ENCODE measurements at regions not wholly inside any gene's neighbourhood (a gene's known extent, or its start where the extent isn't known, plus 50 kb on each side); places are given as distances from the start of the nearest gene placed in this dataset.

GRCh38 chr7:94054130-94054529, 50.0 kb upstream of the BET1 start:
- TF ChIP-seq POLR2AphosphoS5 (IDR thresholded peaks at IDR 0.05): no peak
- TF ChIP-seq POLR2A (IDR thresholded peaks at IDR 0.05): no peak
- no peak for TF ChIP-seq CTCF (IDR thresholded peaks at IDR 0.05)
- Histone ChIP-seq H3K4me3 (no peak overlapping the region), H3K27ac (no peak overlapping the region), H3K9me3 (no peaks in the 10 kb centered on the region), H3K4me1 (no peaks in the 10 kb centered on the region), H3K27me3 (no peaks in the 10 kb centered on the region), H3K36me3 (no peaks in the 10 kb centered on the region)
- no peak for DNase-seq (ENCODE audit: low spot score in 2 of 2)
- intact Hi-C loops (cut with DNase I; ENCODE audit: low total_unique reads): no loop called here

GRCh38 chr7:94055963-94056362, 51.8 kb upstream of the BET1 start:
- TF ChIP-seq POLR2AphosphoS5 (IDR thresholded peaks at IDR 0.05) (no peak), POLR2A (IDR thresholded peaks at IDR 0.05) (no peak), CTCF (IDR thresholded peaks at IDR 0.05) (no peak)
- no peaks in the 10 kb centered on the region for H3K36me3 ChIP-seq
- H3K4me1 ChIP-seq: no peaks in the 10 kb centered on the region
- no peak overlapping the region for H3K27ac ChIP-seq
- H3K27me3 ChIP-seq: no peaks in the 10 kb centered on the region
- DNase-seq (ENCODE audit: low spot score in 2 of 2): no peak
- no peak overlapping the region for H3K4me3 ChIP-seq
- H3K9me3 ChIP-seq: no peaks in the 10 kb centered on the region
- intact Hi-C loops (cut with DNase I; ENCODE audit: low total_unique reads): no loop called here

GRCh38 chr7:94056796-94057207, 52.6 kb upstream of the BET1 start:
- no peak overlapping the region for H3K27ac ChIP-seq
- H3K36me3 ChIP-seq: no peaks in the 10 kb centered on the region
- H3K27me3 ChIP-seq: no peaks in the 10 kb centered on the region
- DNase-seq (ENCODE audit: low spot score in 2 of 2): no peak
- no peaks in the 10 kb centered on the region for H3K9me3 ChIP-seq
- TF ChIP-seq POLR2AphosphoS5 (IDR thresholded peaks at IDR 0.05) (no peak), CTCF (IDR thresholded peaks at IDR 0.05) (no peak), POLR2A (IDR thresholded peaks at IDR 0.05) (no peak)
- intact Hi-C loops (cut with DNase I; ENCODE audit: low total_unique reads): no loop called here
- H3K4me3 ChIP-seq: no peak overlapping the region
- no peaks in the 10 kb centered on the region for H3K4me1 ChIP-seq

- no peak for DNase-seq (ENCODE audit: low spot score in 2 of 2)
- TF ChIP-seq POLR2A (IDR thresholded peaks at IDR 0.05) (no peak), CTCF (IDR thresholded peaks at IDR 0.05) (no peak), POLR2AphosphoS5 (IDR thresholded peaks at IDR 0.05) (no peak)
- no peaks in the 10 kb centered on the region for H3K36me3 ChIP-seq
Observed at GRCh38 chr7:94057955-94058354, 53.8 kb upstream of the BET1 start.

GRCh38 chr7:94059746-94060145, 55.6 kb upstream of the BET1 start:
- Histone ChIP-seq H3K9me3 (no peaks in the 10 kb centered on the region), H3K27me3 (peaks cover 0 to 4% of the 10 kb centered on the region in 2 donors), H3K4me3 (no peak overlapping the region), H3K36me3 (no peaks in the 10 kb centered on the region), H3K27ac (no peak overlapping the region), H3K4me1 (no peaks in the 10 kb centered on the region)
- no peak for TF ChIP-seq CTCF (IDR thresholded peaks at IDR 0.05)
- no peak for TF ChIP-seq POLR2A (IDR thresholded peaks at IDR 0.05)
- no peak for TF ChIP-seq POLR2AphosphoS5 (IDR thresholded peaks at IDR 0.05)
- no peak for DNase-seq (ENCODE audit: low spot score in 2 of 2)
- intact Hi-C loops (cut with DNase I; ENCODE audit: low total_unique reads): loop anchor here (5.0 kb wide), 1 partner anchor 1083 kb away; no protein-coding TSS in a partner anchor

More at GRCh38 chr7:94057955-94058354, 53.8 kb upstream of the BET1 start:
- no peaks in the 10 kb centered on the region for H3K4me1 ChIP-seq
- H3K27ac ChIP-seq: no peak overlapping the region
- intact Hi-C loops (cut with DNase I; ENCODE audit: low total_unique reads): no loop called here
- no peak overlapping the region for H3K4me3 ChIP-seq
- H3K27me3 ChIP-seq: no peaks in the 10 kb centered on the region
- H3K9me3 ChIP-seq: no peaks in the 10 kb centered on the region

All from breast epithelium (tissue), 4 donors.